ENCODE measurements at regions not wholly inside any gene's neighbourhood (a gene's known extent, or its start where the extent isn't known, plus 50 kb on each side); places are given as distances from the start of the nearest gene placed in this dataset.

GRCh38 chr1:55702064-55702463, 486.9 kb upstream of the USP24 start:
- peak; percentile 77 for TF ChIP-seq CTCF (IDR thresholded peaks at IDR 0.05; ENCODE audit: insufficient read depth, low read length)
- H3K4me3 ChIP-seq (ENCODE audit: low read depth, low read length), result no peak overlapping the region
- DNase-seq (ENCODE audit: low read depth), result peak; percentile 42

GRCh38 chr1:55700359-55701130, 485.4 kb upstream of the USP24 start:
- H3K4me3 ChIP-seq (ENCODE audit: low read depth, low read length), result no peak overlapping the region
- no peak for TF ChIP-seq CTCF (IDR thresholded peaks at IDR 0.05; ENCODE audit: insufficient read depth, low read length)
- peak; percentile 52 for DNase-seq (ENCODE audit: low read depth)

- no peak for DNase-seq (ENCODE audit: low read depth)
- no peak for TF ChIP-seq CTCF (IDR thresholded peaks at IDR 0.05; ENCODE audit: insufficient read depth, low read length)
- no peak overlapping the region for H3K4me3 ChIP-seq (ENCODE audit: low read depth, low read length)
Observed at GRCh38 chr1:55699228-55699627, 484.1 kb upstream of the USP24 start.

- no peak overlapping the region for H3K4me3 ChIP-seq (ENCODE audit: low read depth, low read length)
- no peak for TF ChIP-seq CTCF (IDR thresholded peaks at IDR 0.05; ENCODE audit: insufficient read depth, low read length)
- no peak for DNase-seq (ENCODE audit: low read depth)
Observed at GRCh38 chr1:55697997-55698535, 482.9 kb upstream of the USP24 start.

- H3K4me3 ChIP-seq (ENCODE audit: low read depth, low read length), result no peak overlapping the region
- DNase-seq (ENCODE audit: low read depth), result no peak
- no peak for TF ChIP-seq CTCF (IDR thresholded peaks at IDR 0.05; ENCODE audit: insufficient read depth, low read length)
Observed at GRCh38 chr1:55696891-55697290, 481.7 kb upstream of the USP24 start.

- H3K4me3 ChIP-seq (ENCODE audit: low read depth, low read length), result no peak overlapping the region
- peak; percentile 98 for DNase-seq (ENCODE audit: low read depth)
- no peak for TF ChIP-seq CTCF (IDR thresholded peaks at IDR 0.05; ENCODE audit: insufficient read depth, low read length)
Observed at GRCh38 chr1:55696181-55696754, 481.1 kb upstream of the USP24 start.
